ENCODE measurements at regions not wholly inside any gene's neighbourhood (a gene's known extent, or its start where the extent isn't known, plus 50 kb on each side); places are given as distances from the start of the nearest gene placed in this dataset.

DNA sequence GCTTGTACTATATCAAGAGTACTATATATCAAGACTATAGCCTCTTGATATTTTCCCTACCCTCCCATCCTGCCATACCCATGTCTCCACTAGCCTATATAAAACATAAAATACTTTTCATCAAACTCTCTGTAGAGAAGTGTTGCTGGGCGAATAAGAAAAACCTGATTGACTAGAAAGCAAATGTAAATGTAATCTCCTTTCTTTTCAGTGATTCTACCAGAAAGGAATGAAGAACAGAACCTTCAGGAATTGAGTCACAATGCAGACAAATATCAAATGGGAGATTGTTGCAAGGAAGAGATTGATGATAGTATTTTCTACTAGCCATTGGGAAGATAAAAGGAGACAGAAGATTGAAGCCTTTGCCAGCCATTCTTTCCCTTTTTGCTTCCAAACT is 89.2 kb downstream of the KCNRG start:
- DNase-seq: no peak

GRCh38 chr13:50106559-50106958 is 91.3 kb downstream of the KCNRG start:
- no peak for DNase-seq

GRCh38 chr13:50107205-50107604 is 92.0 kb downstream of the KCNRG start:
- no peak for DNase-seq

GRCh38 chr13:50114961-50115360 is 99.7 kb downstream of the KCNRG start:
- no peak for DNase-seq

- DNase-seq: no peak
These were observed 100.5 kb downstream of the KCNRG start for GRCh38 chr13:50115695-50116094.

DNA sequence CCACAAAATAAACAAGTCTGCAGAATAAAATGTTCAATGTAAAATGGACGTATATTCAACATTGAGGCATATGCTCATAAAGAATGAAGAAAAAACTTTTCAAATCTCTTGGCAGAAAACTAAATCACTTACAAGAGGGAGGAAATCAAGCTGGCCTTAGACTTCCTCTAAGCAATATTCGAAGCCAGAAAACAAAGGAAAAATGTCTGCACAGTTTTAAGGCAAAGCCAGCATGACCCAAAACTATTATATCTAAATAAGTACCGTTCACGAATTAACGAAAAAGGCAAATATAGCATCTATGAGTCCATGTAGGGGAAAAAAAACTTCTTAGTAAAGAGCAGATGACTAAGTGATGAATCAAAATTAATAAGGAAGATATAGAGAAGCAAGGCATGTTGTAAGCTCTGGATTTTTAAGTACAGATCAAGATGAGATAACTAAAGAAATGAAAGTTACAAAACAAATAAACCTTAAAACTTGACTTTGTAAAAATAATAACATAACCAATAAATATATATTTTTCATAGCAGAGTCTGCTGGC is 101.3 kb downstream of the KCNRG start:
- no peak for DNase-seq

DNA sequence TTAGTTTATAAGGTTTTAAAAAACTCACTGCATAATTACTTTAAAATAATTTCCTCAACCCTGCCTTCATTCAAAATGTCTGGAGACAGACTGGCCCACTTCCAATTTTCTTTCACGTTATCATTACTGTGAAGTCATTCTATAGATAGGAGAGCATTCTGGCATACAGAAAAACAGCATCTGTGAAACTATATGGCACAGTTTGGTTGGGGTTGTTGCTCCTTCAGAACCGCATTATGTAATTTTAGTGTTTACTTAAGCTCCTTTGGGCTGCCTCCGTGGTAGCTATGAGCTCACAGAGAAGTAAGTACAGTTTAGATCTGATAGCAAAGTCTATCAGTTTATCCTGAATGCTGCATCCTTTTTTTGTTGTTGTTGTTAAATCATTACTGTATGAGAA is 104.3 kb downstream of the KCNRG start:
- no peak for DNase-seq

DNA sequence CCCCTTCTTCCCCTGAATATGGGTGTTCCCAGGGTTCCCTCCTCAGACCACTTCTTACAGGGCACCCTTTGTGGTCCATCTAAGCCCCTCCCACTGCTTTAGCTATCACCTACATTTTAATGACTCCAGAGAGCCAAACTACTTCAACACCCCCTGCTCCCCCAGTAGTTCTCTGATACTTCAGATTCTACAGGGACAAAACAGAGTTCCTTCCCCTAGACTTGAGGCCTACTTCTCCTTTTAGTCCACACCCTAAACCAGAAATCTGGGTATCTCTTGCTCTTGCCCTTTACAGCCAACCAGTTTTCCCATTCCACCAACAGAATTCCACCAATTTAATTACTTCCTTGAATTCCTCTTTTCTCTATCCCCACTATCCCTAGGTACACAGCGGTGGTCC is 107.2 kb downstream of the KCNRG start:
- DNase-seq: no peak

DNA sequence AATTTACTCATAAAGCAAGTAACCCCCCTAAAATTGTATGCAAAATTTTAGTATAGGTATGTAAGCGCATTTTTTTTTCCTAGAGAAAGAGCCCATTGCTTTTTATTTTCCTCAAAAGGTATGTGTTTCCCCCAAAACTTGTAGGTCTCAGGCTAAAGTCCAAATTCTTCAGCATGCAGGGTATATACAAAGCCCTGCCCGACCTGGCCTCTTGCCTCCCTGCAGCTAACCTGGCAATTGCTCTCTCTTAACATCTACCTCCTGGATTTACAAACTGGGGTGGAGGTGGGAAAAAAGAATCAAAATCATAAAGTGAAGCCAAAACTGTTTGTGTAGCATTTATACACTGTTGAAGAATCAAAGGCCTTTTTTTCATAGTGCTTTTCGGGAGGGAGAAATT is 107.8 kb downstream of the KCNRG start:
- DNase-seq: no peak

- no peak for DNase-seq
These were observed 108.2 kb downstream of the KCNRG start for GRCh38 chr13:50123515-50123861.

DNA sequence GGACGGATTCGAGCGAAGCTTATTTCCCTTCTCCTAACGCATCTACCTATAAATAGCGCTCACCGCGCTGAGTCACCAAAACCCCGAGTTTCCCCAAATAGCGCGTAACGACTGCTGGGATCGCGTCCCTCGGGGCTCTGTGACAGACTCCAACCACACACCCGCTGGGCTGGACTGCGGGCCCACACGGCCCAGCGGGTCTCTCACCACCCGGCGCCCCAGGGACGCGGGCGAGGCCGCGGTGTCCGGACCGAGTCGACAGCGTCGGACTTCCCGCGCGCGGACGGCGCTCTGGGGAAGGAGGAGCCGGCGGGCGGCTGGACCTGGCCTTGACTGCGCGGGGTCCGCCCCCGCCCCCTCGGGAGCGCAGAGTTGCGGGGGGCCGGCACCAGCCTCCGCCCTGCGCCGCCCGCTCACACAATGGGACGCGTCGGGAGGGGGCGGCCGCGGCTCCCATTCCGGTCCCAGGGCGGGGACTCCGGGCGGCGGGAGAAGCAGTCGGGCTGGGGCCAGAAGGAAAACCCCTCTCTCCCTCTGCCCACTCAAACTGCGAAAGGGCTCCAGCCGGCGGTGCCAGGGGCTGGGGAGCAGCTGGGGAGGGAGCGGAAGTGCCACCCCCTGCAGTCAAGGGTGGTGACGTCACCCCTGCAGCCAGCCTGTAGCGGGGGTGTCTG is 108.8 kb downstream of the KCNRG start:
- DNase-seq: peak; percentile 73

- DNase-seq: peak; percentile 97
These were observed 109.5 kb downstream of the KCNRG start for GRCh38 chr13:50124536-50125303.

GRCh38 chr13:50125304-50125553 is 110.0 kb downstream of the KCNRG start:
- no peak for DNase-seq

DNA sequence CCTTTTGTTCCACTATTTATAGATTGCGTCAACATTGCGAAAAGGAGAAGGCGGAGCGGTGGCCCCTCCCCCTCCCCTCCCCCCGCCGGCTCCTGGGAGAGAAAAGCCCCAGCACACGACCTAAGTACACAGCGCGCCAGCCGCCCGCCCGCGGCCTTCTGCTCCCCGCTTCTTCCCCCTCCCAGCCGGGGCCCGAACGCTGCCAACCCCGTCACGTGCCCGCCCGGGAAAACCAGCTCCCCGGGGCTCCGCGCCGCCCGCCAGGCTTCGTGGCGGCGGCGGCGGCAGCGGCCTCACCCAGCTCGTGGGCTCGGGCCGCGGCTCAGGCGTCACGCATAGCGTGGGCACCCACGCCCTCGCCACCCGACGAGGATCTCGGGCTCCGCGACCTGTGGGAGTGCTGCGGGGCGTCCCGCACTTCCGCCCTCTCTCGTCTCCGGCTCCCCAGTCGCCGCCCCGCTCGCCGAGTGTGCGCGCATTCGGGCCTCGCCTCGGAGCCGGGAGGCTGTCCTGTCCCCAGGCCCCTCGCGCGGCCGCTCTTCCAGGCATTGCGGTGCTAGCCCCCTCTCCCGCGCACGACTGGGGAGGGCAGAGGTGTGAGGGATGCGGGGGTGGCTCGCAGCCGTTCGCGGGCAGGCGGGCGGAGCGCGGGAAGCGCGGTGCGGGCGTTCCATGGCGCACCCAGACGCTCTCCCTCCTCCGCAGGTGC is 110.5 kb downstream of the KCNRG start:
- DNase-seq: peak; percentile 92

DNA sequence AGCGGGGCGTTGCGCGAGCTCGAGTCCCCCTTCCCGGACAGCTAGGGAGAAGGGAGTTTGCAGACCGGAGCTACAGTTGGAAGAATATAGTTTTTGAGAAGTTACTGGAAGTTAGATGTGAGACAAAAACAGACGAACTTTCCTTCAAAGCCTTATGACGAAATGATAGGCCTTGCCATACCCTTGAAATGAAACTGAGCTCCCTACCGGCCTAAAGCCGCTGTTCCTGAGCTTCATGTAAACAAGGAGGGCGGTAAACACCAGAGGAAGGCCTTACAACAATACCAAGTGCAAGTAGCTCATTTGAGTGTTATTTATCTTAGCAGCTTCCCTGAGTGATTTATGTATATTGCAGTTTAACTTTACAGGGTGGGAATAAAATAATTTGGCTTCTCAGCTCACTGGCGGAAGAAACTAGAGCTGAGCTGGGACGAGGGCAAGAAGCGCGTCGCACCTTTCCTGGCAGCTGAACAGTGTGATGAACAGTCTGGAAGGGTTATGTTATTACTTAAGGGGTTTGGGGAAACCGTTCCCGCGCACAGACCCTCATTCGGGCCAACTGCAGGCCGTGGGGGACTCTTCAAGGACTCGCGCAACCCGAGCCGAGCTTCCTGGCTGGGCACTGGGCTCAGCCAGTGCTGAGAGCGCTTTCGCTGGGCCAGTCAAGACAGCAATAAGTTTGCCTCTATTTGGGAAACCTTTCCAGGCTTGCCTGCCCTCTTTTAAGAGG is 111.2 kb downstream of the KCNRG start:
- DNase-seq: peak; percentile 2

DNA sequence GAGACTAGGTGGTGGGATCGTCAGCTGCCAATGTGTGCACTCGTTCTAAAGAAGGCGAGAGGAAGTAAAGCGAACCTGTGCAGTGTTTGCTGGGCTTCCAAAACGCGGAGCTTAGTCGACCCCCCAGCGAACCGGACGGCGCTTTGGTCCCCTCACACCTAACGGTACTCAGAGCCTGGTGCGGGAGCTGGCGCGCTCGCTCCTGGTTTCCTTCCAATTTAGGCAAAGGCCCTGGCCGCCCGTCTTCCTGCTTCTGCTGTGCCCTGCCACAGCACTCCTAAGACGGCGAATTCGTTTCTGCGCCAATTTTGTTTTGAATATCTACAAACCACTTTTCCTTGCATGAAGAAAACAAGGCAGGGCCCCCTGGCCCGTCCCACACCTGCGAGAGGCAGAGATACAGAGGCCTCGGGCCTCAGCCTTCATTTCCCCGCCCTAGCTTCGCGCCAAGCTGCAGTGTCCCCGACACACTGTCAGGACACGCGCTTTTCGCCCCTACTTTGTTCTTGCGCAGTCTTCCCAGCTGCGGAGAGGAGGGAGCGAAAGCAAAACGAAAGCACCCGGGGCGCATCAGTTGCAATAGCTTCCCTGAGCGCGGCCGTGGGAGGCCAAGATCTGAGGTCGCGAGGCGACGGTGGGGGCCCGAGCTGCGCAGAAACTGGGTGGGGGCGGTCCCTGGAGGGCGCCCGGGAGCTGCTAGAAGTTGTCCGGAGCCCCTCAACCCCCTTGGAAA is 111.9 kb downstream of the KCNRG start:
- DNase-seq: peak; percentile 40

DNA sequence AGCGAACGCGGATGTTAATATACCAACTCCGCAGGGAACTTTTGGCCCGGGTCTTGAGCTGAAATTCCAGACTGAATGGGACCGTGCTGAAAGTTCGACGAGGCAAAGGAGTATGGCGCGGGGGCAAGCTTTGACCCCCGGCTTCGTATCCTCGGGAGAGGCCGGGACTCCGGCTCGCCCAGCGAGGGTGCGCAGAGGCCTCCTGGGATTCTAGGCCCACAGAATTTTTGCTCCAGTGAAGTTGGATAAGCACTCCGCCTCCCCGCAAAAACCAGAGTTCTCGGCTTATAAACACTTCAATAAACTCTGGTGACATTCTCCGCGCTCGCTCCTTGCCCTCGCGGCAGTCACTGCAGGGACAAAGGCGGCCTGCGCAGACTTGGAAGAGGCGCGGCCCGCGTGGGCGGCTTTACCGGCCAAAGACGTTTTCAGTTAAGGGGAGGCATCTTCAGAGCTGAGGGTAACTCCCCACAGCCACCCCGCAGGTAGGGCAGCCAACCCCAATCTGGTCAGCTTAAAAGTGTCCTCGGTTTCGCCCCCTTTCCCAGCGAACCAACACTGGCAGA is 112.6 kb downstream of the KCNRG start:
- no peak for DNase-seq

DNA sequence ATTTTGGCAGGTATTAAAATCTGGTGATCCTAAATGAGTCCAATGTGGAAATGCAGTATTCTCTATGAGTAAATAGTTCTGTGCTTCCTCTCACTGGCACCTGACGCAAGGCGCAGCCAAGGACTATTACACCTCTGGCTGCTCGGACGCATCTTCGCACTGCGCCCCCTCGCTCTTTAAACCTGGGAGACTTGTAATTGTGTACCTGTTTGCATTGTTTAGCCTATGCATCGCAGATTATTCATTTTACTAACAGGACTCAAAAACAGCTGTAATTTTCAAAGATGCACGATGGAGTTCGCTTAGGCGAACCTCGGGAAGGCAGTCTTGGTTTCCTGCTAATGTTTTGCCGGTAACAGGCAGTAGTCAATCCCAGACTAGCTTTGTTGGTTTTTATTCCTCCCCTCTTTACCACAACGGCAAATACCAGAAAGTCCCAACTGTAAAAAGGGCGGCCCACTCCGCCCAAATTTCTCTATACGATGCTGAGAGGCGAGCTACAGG is 113.2 kb downstream of the KCNRG start:
- DNase-seq: no peak

GRCh38 chr13:50129081-50129705 is 113.9 kb downstream of the KCNRG start:
- no peak for DNase-seq

- DNase-seq: no peak
These were observed 114.5 kb downstream of the KCNRG start for GRCh38 chr13:50129706-50130122.

GRCh38 chr13:50130123-50130946 is 115.1 kb downstream of the KCNRG start:
- peak; percentile 25 for DNase-seq

All from T-helper 9 cell (primary cell).